Stimulated activated naive CD8-positive, alpha-beta T cell treated with anti-CD3 and anti-CD28 coated beads, Interleukin-15, Interleukin-2, amounts not matched to agents 100 U/mL and 50 U/mL, for 24 hours (primary cell): ENCODE measurements at regions not wholly inside any gene's neighbourhood (a gene's known extent, or its start where the extent isn't known, plus 50 kb on each side); places are given as distances from the start of the nearest gene placed in this dataset.
"Not testable (repeated sequence)": the region's sequence is repeated elsewhere in the genome, so short reads cannot be mapped to it uniquely, and the experiment has no call there.

ENCODE experiments used
- ATAC-seq: fragments of 150-1000 bp; cut with Tn5 transposase; one replicate; pipeline ENCODE4 v1.10.0; 2021
- DNase-seq: peaks from one replicate; pipeline ENCODE4 v3.0.0; 2021

- no peak for DNase-seq
- ATAC-seq, result no peak
Observed at GRCh38 chr6:48611332-48611731, 500.3 kb upstream of the PTCHD4 start.

DNA sequence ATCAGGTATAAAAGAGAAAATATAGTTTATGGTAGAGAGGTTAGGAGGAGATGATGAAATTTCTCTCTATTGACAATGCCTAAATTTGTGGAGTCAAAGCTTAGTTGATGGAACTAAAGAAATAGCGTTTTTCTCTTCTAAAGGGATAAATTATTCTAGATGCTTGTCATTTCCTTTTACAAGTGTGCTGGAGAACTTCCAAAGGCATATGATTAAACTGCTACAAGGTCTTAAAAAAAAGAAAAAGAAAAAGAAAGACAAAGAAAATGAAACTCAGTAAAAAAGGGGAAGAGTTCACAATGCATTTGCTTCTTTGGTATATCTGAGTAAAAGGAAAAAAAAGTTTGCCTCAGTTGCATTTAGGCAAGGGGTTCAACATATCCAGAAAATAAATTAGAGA lies 499.8 kb upstream of the PTCHD4 start:
- ATAC-seq, result no peak
- no peak for DNase-seq

- no peak for ATAC-seq
Observed at GRCh38 chr6:48606618-48607017, 495.6 kb upstream of the PTCHD4 start.

GRCh38 chr6:48597951-48598350 lies 487.0 kb upstream of the PTCHD4 start:
- DNase-seq, result no peak

More at GRCh38 chr6:48606618-48607017, 495.6 kb upstream of the PTCHD4 start:
- no peak for DNase-seq

GRCh38 chr6:48596830-48597229 lies 485.8 kb upstream of the PTCHD4 start:
- DNase-seq (no peak), ATAC-seq (no peak)

More at GRCh38 chr6:48597951-48598350, 487.0 kb upstream of the PTCHD4 start:
- no peak for ATAC-seq

DNA sequence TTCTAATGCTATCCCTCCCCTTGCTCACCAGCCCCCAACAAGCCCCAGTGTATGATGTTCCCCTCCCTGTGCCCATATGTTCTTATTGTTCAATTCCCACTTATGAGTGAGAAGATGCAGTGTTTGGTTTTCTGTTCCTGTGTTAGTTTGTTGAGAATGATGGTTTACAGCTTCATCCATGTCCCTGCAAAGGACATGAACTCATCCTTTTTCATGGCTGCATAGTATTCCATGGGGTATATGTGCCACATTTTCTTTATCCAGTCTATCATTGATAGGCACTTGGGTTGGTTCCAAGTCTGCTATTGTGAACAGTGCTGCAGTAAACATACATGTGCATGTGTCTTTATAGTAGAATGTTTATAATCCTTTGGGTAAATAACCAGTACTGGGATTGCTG lies 480.2 kb upstream of the PTCHD4 start:
- ATAC-seq, DNase-seq: not testable (repeated sequence)

DNA sequence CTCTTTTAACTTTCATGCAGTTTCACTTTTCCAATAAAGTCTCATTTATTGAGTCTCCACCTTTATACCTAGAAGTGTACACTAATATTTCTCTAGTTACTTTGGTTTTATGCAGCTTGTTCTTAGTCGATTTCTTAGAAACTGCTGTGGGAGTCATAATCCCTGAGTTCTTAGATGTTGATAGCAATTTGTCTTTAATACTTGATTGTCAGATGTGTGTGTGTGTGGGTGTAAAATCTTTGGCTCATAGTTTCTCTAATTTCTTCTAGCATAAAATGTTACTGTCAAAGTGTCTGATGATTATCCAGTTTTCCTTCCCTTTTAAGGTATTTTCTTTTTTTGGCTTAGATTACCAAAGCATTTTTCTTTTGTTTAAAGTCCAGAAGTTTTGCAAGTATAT lies 473.8 kb upstream of the PTCHD4 start:
- ATAC-seq, result no peak

GRCh38 chr6:48570656-48571055 lies 459.7 kb upstream of the PTCHD4 start:
- DNase-seq, result no peak
- no peak for ATAC-seq

More for the DNA sequence above, 473.8 kb upstream of the PTCHD4 start:
- DNase-seq, result no peak

DNA sequence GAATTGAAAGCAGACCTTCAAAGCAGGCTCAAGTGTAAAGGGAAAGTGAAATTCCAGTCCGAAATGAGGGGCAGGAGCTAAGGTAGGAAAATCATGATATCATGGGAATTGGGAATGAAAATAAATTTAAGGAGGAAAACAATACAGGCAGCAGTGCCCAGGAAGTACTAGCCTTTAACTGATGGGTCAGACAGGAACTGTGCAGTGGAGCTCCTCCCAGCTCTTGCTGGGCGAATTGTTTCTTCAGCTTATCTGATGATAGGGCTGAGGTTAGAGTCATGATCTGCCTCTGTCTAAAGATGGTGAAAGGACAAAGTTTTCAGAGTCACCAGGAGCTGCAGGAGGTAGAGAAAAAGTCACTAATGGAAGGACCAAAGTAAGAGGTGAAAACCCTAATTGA lies 457.9 kb upstream of the PTCHD4 start:
- DNase-seq (no peak), ATAC-seq (no peak)

GRCh38 chr6:48567016-48567415 lies 456.0 kb upstream of the PTCHD4 start:
- no peak for ATAC-seq

DNA sequence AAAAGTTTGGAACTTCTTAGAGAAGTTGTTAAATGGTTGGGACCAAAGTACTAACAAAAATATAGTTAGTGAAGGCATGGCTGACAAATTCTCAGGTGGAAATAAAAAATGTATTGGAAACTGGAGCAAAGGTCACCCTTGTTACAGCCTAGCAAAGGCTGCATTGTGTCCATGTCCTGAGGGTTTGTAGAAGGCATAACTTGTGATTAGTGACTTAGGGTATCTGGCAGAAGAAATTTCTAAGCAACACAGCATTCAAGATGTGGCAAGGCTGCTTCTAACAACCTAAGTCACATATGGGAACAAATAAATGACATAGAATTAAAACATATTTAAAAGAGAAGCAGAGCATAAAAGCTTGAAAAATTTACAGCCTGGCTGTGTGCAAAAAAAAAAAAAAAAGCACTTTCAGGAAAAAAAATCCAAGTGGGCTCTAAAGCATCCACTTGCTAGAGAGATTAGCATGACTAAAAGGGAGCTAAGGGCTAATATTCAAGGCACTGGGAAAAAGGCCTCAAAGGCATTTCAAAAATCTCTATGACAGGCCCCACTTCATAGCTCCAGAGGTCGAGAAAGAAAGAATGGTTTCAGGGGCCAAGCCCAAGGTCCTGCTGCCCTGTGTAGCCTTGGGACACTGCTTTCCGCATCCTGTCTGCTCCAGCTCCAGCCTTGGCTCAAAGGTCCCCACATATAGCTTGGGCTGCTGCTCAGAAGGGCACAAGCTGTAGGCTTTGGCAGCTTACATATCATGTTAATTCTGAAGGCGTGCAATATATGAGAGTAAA lies 453.2 kb upstream of the PTCHD4 start:
- DNase-seq (no peak), ATAC-seq (no peak)

More at GRCh38 chr6:48567016-48567415, 456.0 kb upstream of the PTCHD4 start:
- no peak for DNase-seq

DNA sequence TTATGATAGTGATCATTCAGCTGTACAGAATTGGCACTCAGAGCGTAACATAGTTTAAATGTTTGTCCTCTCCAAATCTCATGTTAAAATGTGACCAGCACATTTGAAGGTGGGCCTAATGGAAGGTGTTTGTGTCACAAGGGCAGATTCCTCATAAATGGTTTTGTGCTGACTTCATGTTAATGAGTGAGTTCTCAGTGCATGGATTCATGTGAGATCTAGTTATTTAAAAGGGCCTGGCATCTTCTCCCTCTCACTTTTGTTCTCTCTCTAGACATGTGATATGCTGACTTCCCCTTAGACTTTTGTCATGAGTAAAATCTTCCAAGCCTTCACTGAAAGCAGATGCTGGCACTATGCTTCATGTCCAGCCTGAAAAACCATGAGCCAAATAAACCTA lies 452.4 kb upstream of the PTCHD4 start:
- no peak for ATAC-seq

GRCh38 chr6:48560408-48560807 lies 449.4 kb upstream of the PTCHD4 start:
- no peak for DNase-seq
- ATAC-seq, result no peak

More for the DNA sequence above, 452.4 kb upstream of the PTCHD4 start:
- DNase-seq, result no peak

DNA sequence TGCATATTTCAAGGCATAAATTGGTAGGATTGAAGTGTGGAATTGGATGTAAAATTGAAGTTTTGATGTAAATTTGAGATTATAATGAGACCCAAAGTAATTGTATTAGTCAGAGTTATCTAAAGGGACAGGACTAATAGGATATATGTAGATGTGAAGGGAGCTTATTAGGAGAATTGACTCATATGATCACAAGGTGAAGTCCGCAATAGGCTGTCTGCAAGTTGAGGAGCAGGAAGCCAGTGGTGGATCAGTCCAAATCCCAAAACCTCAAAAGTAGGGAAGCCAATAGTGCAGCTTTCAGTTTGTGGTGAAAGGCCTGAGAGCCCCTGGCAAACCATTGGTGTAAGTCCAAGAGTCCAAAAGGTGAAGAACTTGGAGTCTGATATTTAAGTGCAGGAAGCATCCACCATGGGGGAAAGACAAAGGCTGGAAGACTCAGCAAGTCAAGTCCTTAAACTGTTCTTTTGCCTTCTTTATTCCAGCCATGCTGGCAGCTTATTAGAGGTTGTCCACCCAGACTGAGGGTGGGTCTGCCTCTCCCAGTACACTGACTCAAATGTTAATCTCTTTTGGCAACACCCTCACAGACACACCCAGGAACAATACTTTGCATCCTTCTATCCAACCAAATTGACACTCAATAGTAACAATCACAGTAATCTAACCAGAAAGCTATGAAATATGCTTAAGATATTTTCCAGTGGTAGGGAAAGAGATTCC lies 442.6 kb upstream of the PTCHD4 start:
- no peak for DNase-seq
- ATAC-seq, result no peak

- ATAC-seq, result no peak
- DNase-seq, result no peak
Observed at GRCh38 chr6:48552905-48553304, 441.9 kb upstream of the PTCHD4 start.

DNA sequence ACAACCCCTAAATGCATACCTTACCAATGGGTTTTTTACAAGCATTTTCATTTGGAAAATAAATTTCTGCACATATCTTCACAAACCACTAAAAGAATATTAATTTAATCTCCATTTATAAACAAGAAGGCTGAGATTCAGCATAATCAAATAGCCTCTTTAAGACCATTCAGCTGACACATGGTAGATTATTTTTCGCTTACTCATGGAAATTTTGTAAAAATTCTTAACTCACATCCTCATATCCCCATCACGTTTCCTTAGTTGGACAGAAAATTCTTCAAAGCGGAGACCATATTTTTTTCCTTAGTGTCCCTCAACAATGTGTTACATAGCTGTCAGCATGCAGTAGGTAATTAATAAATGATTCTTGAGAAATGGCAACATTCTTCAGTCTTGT lies 439.6 kb upstream of the PTCHD4 start:
- no peak for DNase-seq
- ATAC-seq, result no peak

DNA sequence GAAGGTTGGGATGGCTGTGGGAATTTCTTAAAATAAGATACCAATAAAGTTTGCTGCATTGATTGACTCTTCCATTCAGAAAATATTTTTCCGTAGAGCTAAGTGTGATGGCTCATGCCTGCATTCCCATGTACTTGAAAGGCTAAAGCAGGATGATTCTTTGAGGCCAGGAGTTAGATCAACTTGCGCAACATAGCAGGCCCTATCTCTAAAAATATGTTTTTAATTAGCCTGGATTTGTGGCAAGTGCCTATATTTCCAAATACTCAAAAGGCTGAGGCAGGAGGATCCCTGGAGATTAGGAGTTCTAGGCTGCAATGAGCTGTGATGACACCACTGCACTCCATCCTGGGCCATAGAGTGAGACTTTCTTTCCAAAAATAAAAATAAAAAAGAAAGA lies 431.2 kb upstream of the PTCHD4 start:
- no peak for ATAC-seq
- no peak for DNase-seq

GRCh38 chr6:48541649-48542048 lies 430.7 kb upstream of the PTCHD4 start:
- no peak for ATAC-seq
- no peak for DNase-seq

GRCh38 chr6:48535582-48536009 lies 424.6 kb upstream of the PTCHD4 start:
- ATAC-seq, result no peak

DNA sequence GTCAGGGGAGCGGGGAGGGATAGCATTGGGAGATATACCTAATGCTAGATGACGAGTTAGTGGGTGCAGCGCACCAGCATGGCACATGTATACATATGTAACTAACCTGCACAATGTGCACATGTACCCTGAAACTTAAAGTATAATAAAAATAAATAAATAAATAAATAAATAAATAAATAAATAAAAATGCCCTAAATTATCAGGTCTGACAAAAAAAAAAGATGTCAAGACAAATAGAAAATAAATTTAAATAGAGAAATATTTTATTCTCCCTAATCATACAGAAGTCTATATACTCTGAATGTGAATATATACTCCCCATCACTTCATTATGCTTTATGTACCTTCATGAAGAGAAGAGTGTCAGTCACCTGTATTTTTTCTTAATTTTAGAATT lies 420.0 kb upstream of the PTCHD4 start:
- not testable (repeated sequence) for ATAC-seq, DNase-seq

More at GRCh38 chr6:48535582-48536009, 424.6 kb upstream of the PTCHD4 start:
- no peak for DNase-seq

- no peak for ATAC-seq
Observed at GRCh38 chr6:48525849-48526248, 414.9 kb upstream of the PTCHD4 start.

DNA sequence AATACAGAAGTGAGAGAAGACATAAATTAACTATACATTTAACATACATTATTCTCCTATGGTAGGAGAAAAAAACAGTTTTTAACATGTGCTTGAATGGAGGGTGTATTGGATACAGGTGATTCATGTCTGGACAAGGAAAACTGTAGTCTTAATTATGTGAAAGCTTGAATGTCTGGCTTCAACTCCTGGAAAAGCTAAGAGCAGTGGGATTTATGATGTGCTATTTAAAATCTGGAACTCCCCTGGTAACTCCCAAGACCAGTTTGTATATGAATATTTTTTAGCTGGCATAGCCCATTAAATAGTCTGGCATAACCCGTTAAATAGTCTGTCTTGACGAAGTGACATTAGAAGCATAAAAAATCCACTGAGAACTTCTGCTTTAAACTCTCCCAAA lies 410.0 kb upstream of the PTCHD4 start:
- ATAC-seq (no peak), DNase-seq (no peak)

More at GRCh38 chr6:48525849-48526248, 414.9 kb upstream of the PTCHD4 start:
- no peak for DNase-seq

- ATAC-seq (no peak), DNase-seq (no peak)
Observed at GRCh38 chr6:48512390-48512789, 401.4 kb upstream of the PTCHD4 start.
